GM12878 (cell line): ENCODE measurements at regions not wholly inside any gene's neighbourhood (a gene's known extent, or its start where the extent isn't known, plus 50 kb on each side); places are given as distances from the start of the nearest gene placed in this dataset.

ENCODE experiments used
- ATAC-seq: fragments of 200-7000 bp; cut with Tn5 transposase; 3 replicates; pipeline ENCODE4 v1.9.1; 2020; ENCODE audit warnings: mild to moderate bottlenecking, moderate library complexity
- BruUV-seq: library from RNA; stranded (reverse); fragments of 400-500 nt; replicated peaks from 2 replicates; lab custom pipeline; 2021; lab: Mats Ljungman, UMichigan
- CTCF ChIA-PET: fragments of 300-600 bp; sonication (Branson Sonifier 250); formaldehyde crosslinking; extraction: SDS; loops from one replicate; lab custom pipeline; 2021; ENCODE audit warnings: inconsistent platforms; lab: Yijun Ruan, JAX
- POLR2A ChIA-PET: fragments of 350-600 bp; formaldehyde crosslinking; extraction: SDS; loops from one replicate; lab custom pipeline; 2021; ENCODE audit warnings: inconsistent platforms; lab: Charles Lee
- RAD21 ChIA-PET: fragments of 300-600 bp; sonication (Branson Sonifier 250); formaldehyde crosslinking; loops from one replicate; lab custom pipeline; 2023; ENCODE audit warnings: antibody characterized with exemption; ENCODE audit not compliant: unreplicated experiment; lab: Charles Lee
- SMC1A ChIA-PET: fragments of 300-600 bp; sonication (Branson Sonifier 250); formaldehyde crosslinking; loops from one replicate; lab custom pipeline; 2023; ENCODE audit not compliant: unreplicated experiment, uncharacterized antibody; lab: Charles Lee
- DNase-seq: peaks from one replicate; pipeline ENCODE4 v3.0.0-alpha.2; 2011; ENCODE audit warnings: low read depth, low spot score
- FAIRE-seq: peaks from 3 replicates; lab custom pipeline; 2011; peaks lifted over from hg19 to GRCh38; lab: Jason Lieb, UNC
- H2AFZ ChIP-seq: 2 replicates; pipeline ENCODE4 v1.6.0; 2011; ENCODE audit warnings: low read depth, low read length, control low read depth; ENCODE audit not compliant: control insufficient read depth
- H3K27ac ChIP-seq: 2 replicates; pipeline ENCODE4 v1.5.1; 2011; ENCODE audit warnings: control low read depth; ENCODE audit not compliant: control insufficient read depth, insufficient read depth
- H3K27me3 ChIP-seq, 2 experiments: replicated peaks in 1 of 2; 2 replicates each; pipeline versions ENCODE4 v1.6.0 to v1.6.1; 2011; ENCODE audit warnings: low read length in 1 of 2; ENCODE audit not compliant: control insufficient read depth in 2 of 2, insufficient read depth in 2 of 2
- H3K36me3 ChIP-seq, 2 experiments: 2 replicates each; pipeline ENCODE4 v1.5.1; 2011; ENCODE audit warnings: low read length in 1 of 2; ENCODE audit not compliant: control insufficient read depth in 2 of 2, insufficient read depth in 2 of 2
- H3K4me1 ChIP-seq: 2 replicates; pipeline ENCODE4 v1.6.1; 2011; ENCODE audit warnings: mild to moderate bottlenecking, low read length, moderate library complexity, mixed read lengths; ENCODE audit not compliant: control insufficient read depth, insufficient read depth
- H3K4me2 ChIP-seq: 2 replicates; pipeline ENCODE4 v1.6.0; 2011; ENCODE audit warnings: control low read depth; ENCODE audit not compliant: control insufficient read depth, insufficient read depth
- H3K4me3 ChIP-seq: fragments of 200-600 bp; sonication (generic); 2 replicates; pipeline ENCODE4 v1.5.1; 2016
- H3K79me2 ChIP-seq: 2 replicates; pipeline ENCODE4 v1.6.0; 2011; ENCODE audit warnings: low read length; ENCODE audit not compliant: control insufficient read depth, insufficient read depth
- H3K9ac ChIP-seq: 2 replicates; pipeline ENCODE4 v1.8.0; 2011; ENCODE audit warnings: low read length, control low read depth, mixed read lengths; ENCODE audit not compliant: control insufficient read depth, insufficient read depth
- H3K9me3 ChIP-seq: replicated peaks from 3 replicates; pipeline ENCODE4 v1.5.1; 2011; ENCODE audit warnings: mild to moderate bottlenecking, low read length; ENCODE audit not compliant: control insufficient read depth, insufficient read depth
- H4K20me1 ChIP-seq: 2 replicates; pipeline ENCODE4 v1.6.0; 2011; ENCODE audit not compliant: control insufficient read depth, insufficient read depth
- FOXK2 ChIP-seq: fragments of 450-650 bp; IDR thresholded peaks from 2 replicates; pipeline ENCODE4 v1.6.1; 2017; ENCODE audit warnings: mild to moderate bottlenecking, moderate library complexity
- KDM1A ChIP-seq: fragments of 200-600 bp; sonication (generic); IDR thresholded peaks from 2 replicates; pipeline ENCODE4 v1.6.1; 2016; ENCODE audit warnings: borderline replicate concordance
- LARP7 ChIP-seq: fragments of 450-650 bp; IDR thresholded peaks from 2 replicates; pipeline ENCODE4 v1.6.1; 2017; ENCODE audit warnings: mild to moderate bottlenecking
- MTA2 ChIP-seq: fragments of 450-650 bp; IDR thresholded peaks from 2 replicates; pipeline ENCODE4 v1.6.1; 2016; ENCODE audit warnings: low read depth, mild to moderate bottlenecking, moderate library complexity
- MYC ChIP-seq: IDR thresholded peaks from 2 replicates; pipeline ENCODE4 v1.6.1; 2011; ENCODE audit warnings: mild to moderate bottlenecking, low read length, moderate library complexity, inconsistent platforms; ENCODE audit not compliant: insufficient read depth, insufficient replicate concordance, insufficient read length, severe bottlenecking
- NFYA ChIP-seq: IDR thresholded peaks from 2 replicates; pipeline ENCODE4 v1.6.1; 2011; ENCODE audit warnings: low read depth, mild to moderate bottlenecking, low read length, improper control_type of control experiment, borderline replicate concordance
- NR2C1 ChIP-seq: fragments of 450-650 bp; IDR thresholded peaks from 2 replicates; pipeline ENCODE4 v1.6.1; 2017; ENCODE audit warnings: antibody characterized with exemption, mild to moderate bottlenecking, moderate library complexity
- POU2F2 ChIP-seq: IDR thresholded peaks from 3 replicates; pipeline ENCODE4 v1.6.1; 2011; ENCODE audit warnings: low read depth, mild to moderate bottlenecking, low read length, borderline replicate concordance
- TCF12 ChIP-seq: IDR thresholded peaks from 2 replicates; pipeline ENCODE4 v1.6.1; 2011; ENCODE audit warnings: low read depth, mild to moderate bottlenecking, low read length
- USF1 ChIP-seq: IDR thresholded peaks from 2 replicates; pipeline ENCODE4 v1.6.1; 2011; ENCODE audit warnings: borderline replicate concordance, low read depth, mild to moderate bottlenecking, moderate library complexity, mixed read lengths, low read length; ENCODE audit not compliant: insufficient read depth; ENCODE audit errors: extremely low read length
- WGBS: methylation state at CpG from one replicate; pipeline ENCODE4 v1.1.6; 2016; ENCODE audit warnings: low lambda C conversion rate; ENCODE audit not compliant: insufficient replicate concordance, insufficient coverage; ENCODE audit errors: missing lambda C conversion rate; 5-methylcytosine and 5-hydroxymethylcytosine counted together
- in situ Hi-C: fragments of 300-500 bp; cut with MboI; formaldehyde crosslinking; loops from 9 replicates; pipeline ENCODE4 v1.14.3; 2018; ENCODE audit warnings: mixed read lengths
- intact Hi-C: fragments of 100-400 bp; cut with micrococcal nuclease; formaldehyde crosslinking; loops from one replicate; pipeline ENCODE4 v1.14.2; 2022; ENCODE audit not compliant: unreplicated experiment

GRCh38 chr2:23021311-23022120 lies 363.5 kb upstream of the KLHL29 start:
- intact Hi-C loops, result no loop called here
- Histone ChIP-seq H3K27ac (no peak overlapping the region), H3K9me3 (no peaks in the 10 kb centered on the region), H3K27me3 (no peaks in the 10 kb centered on the region; a peak in 2 of 4 replicates), H2AFZ (no peak overlapping the region), H3K79me2 (no peaks in the 10 kb centered on the region), H3K9ac (no peak overlapping the region)
- no peak for ATAC-seq
- no peak for DNase-seq
- no peak for FAIRE-seq
- TF ChIP-seq LARP7 (no peak), FOXK2 (no peak), KDM1A (no peak)
- TF ChIP-seq, all 136 proteins: peak for 0
- ChIA-PET SMC1A (interaction anchor here (1.5 kb wide), 1 partner anchor 13 kb away, joined by 3 read pairs; no protein-coding TSS in a partner anchor), CTCF (no interaction called here), POLR2A (no interaction called here), RAD21 (no interaction called here)
- BruUV-seq, result no TSS peak
- H3K36me3 ChIP-seq, result no peaks in the 10 kb centered on the region
- H3K4me3 ChIP-seq, result no peak overlapping the region
- no peaks in the 10 kb centered on the region for H3K4me1 ChIP-seq
- in situ Hi-C loops, result no loop called here
- no peak overlapping the region for H3K4me2 ChIP-seq
- H4K20me1 ChIP-seq, result no peaks in the 10 kb centered on the region
- WGBS, result 12% methylated on average over 12 of the region's 13 CpGs

GRCh38 chr2:23023722-23024121 lies 361.3 kb upstream of the KLHL29 start:
- TF ChIP-seq TCF12, result no peak
- no peak for TF ChIP-seq NFYA
- no peak for TF ChIP-seq MYC
- no peak for TF ChIP-seq USF1
- TF ChIP-seq POU2F2, result no peak
- no peak for TF ChIP-seq MTA2
- no peak for TF ChIP-seq FOXK2
- TF ChIP-seq NR2C1, result no peak
- CTCF ChIA-PET, result no interaction called here
- no peaks in the 10 kb centered on the region for H3K9me3 ChIP-seq
- H3K79me2 ChIP-seq, result no peaks in the 10 kb centered on the region
- H3K36me3 ChIP-seq, result no peaks in the 10 kb centered on the region
- POLR2A ChIA-PET, result no interaction called here
- H3K27me3 ChIP-seq, result no peaks in the 10 kb centered on the region; a peak in 2 of 4 replicates
- H3K9ac ChIP-seq, result no peak overlapping the region
- RAD21 ChIA-PET, result no interaction called here
- H3K4me3 ChIP-seq, result no peak overlapping the region
- 3% methylated on average over 3 of the region's 3 CpGs for WGBS
- no peak for ATAC-seq
- no peak overlapping the region for H3K27ac ChIP-seq
- SMC1A ChIA-PET, result no interaction called here
- H3K4me2 ChIP-seq, result no peak overlapping the region
- in situ Hi-C loops, result no loop called here
- FAIRE-seq, result no peak
- intact Hi-C loops, result no loop called here
- BruUV-seq, result no TSS peak
- H4K20me1 ChIP-seq, result no peaks in the 10 kb centered on the region
- no peak for DNase-seq
- H3K4me1 ChIP-seq, result no peaks in the 10 kb centered on the region
- no peak overlapping the region for H2AFZ ChIP-seq
